IPS DF 6.9 (cell line): ENCODE measurements at regions not wholly inside any gene's neighbourhood (a gene's known extent, or its start where the extent isn't known, plus 50 kb on each side); places are given as distances from the start of the nearest gene placed in this dataset.
"Not testable (repeated sequence)": the region's sequence is repeated elsewhere in the genome, so short reads cannot be mapped to it uniquely, and the experiment has no call there.

Source experiments
- DNase-seq: peaks from one replicate; pipeline ENCODE4 v3.0.0-alpha.2; 2013; ENCODE audit warnings: low read depth, low spot score
- H3K27ac ChIP-seq: one replicate; pipeline ENCODE4 v1.5.1; 2013; ENCODE audit warnings: low read length, control low read depth
- H3K27me3 ChIP-seq: 2 replicates; pipeline ENCODE4 v1.6.1; 2013; ENCODE audit warnings: mild to moderate bottlenecking, low read length; ENCODE audit not compliant: control insufficient read depth, insufficient read depth
- H3K36me3 ChIP-seq: 2 replicates; pipeline ENCODE4 v1.6.1; 2013; ENCODE audit warnings: low read length; ENCODE audit not compliant: control insufficient read depth, insufficient read depth
- H3K4me1 ChIP-seq: 2 replicates; pipeline ENCODE4 v1.6.1; 2013; ENCODE audit warnings: low read length; ENCODE audit not compliant: control insufficient read depth, insufficient read depth
- H3K4me3 ChIP-seq: 2 replicates; pipeline ENCODE4 v1.5.1; 2013; ENCODE audit warnings: mild to moderate bottlenecking, low read length
- H3K9me3 ChIP-seq: 2 replicates; pipeline ENCODE4 v1.6.1; 2013; ENCODE audit warnings: low read length, inconsistent platforms; ENCODE audit not compliant: control insufficient read depth, insufficient read depth
- WGBS: extraction: QIAGEN DNeasy Blood & Tissue Kit; methylation state at CpG from one replicate; pipeline ENCODE4 v1.1.7; 2013; ENCODE audit warnings: mixed read lengths, missing lambda C conversion rate; ENCODE audit not compliant: insufficient read length, insufficient coverage; 5-methylcytosine and 5-hydroxymethylcytosine counted together

- Histone ChIP-seq H3K36me3 (no peaks in the 10 kb centered on the region), H3K9me3 (no peaks in the 10 kb centered on the region), H3K27ac (no peak overlapping the region), H3K4me3 (no peak overlapping the region), H3K27me3 (no peaks in the 10 kb centered on the region), H3K4me1 (no peaks in the 10 kb centered on the region)
- WGBS: no CpG with 5 or more reads among the region's 5 CpGs
- DNase-seq: no peak
These were observed 751.0 kb downstream of the CD109 start for GRCh38 chr6:74447013-74447412.

DNA sequence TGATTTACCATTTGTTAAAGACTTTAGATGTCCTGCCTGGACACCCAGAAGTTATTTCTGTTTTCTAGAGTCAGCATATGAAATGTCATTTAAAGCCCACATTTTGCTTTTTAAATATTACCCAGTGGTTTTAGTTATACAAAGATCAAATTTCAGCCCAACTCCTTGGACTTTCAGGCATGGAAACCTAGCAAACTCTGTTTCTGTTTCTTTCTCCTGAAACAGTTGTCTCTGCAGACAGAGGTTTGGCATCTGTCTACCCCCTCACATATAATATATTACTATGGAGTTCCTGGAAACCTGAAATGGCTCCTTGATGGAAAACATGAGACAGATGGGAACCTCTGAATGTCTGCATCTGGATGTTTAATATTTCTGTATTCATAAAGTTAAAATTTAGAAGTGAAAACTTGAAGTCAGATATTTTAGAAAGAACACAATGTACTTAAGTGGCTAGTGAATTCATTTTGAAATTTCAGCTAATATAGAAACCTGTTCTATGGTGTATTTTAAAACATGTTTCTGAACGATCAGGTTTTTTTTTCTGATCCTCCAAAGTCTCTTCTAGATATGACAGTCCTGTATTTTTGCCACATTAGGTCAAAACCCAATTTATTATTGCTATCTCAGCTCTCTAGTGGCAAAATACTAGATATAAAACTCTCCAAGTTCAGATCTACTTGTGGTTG, 743.3 kb downstream of the CD109 start:
- DNase-seq: no peak
- no CpG with 5 or more reads among the region's 1 CpG for WGBS

DNA sequence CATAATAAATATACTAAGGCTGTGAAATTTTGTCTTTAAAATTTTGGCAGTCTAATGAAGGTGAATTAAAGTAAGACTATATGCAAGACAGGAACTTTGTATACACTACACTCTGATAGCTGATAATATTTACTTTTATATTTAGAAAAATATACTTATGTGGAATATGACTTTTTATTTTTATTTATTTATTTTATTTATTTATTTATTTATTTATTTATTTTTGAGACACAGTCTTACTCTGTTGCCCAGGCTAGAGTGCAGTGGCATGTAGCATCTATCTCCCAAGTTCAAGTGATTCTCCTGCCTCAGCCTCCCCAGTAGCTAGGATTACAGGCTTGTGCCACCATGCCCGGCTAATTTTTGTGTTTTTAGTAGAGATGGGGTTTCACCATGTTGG, 742.4 kb downstream of the CD109 start:
- H3K27ac ChIP-seq, H3K27me3 ChIP-seq, H3K4me3 ChIP-seq, H3K9me3 ChIP-seq, DNase-seq, H3K4me1 ChIP-seq, H3K36me3 ChIP-seq: not testable (repeated sequence)
- no CpG with 5 or more reads among the region's 1 CpG for WGBS

More for the DNA sequence above, 743.3 kb downstream of the CD109 start:
- Histone ChIP-seq H3K4me1 (no peaks in the 10 kb centered on the region), H3K27me3 (no peaks in the 10 kb centered on the region), H3K9me3 (no peaks in the 10 kb centered on the region), H3K36me3 (no peaks in the 10 kb centered on the region), H3K27ac (no peak overlapping the region), H3K4me3 (no peak overlapping the region)

DNA sequence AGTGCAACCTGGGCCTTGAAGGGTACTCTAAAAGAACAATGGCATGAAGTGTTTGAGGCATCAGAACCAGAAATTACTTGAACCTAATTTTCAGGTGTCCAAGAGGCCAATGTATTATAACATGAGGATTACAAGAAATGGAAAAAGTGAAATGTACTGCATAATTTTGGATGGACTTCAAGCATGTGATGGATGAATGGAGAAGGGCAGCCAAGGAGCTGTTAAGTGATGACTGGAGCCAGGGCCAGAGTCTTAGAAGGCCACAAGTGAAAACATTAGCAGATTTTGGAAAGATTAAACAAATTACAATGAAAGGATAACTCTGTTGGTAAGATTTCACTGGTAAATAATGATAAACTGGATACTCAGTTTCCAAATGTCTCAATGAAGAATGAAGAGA, 738.2 kb downstream of the CD109 start:
- Histone ChIP-seq H3K27ac (no peak overlapping the region), H3K9me3 (no peaks in the 10 kb centered on the region), H3K36me3 (no peaks in the 10 kb centered on the region), H3K4me1 (no peaks in the 10 kb centered on the region), H3K27me3 (no peaks in the 10 kb centered on the region), H3K4me3 (no peak overlapping the region)
- DNase-seq: no peak

GRCh38 chr6:74431873-74432580, 736.0 kb downstream of the CD109 start:
- Histone ChIP-seq H3K27ac (no peak overlapping the region), H3K4me1 (no peaks in the 10 kb centered on the region), H3K36me3 (no peaks in the 10 kb centered on the region), H3K9me3 (no peaks in the 10 kb centered on the region), H3K4me3 (no peak overlapping the region), H3K27me3 (no peaks in the 10 kb centered on the region)
- DNase-seq: no peak
- no CpG with 5 or more reads among the region's 3 CpGs for WGBS

DNA sequence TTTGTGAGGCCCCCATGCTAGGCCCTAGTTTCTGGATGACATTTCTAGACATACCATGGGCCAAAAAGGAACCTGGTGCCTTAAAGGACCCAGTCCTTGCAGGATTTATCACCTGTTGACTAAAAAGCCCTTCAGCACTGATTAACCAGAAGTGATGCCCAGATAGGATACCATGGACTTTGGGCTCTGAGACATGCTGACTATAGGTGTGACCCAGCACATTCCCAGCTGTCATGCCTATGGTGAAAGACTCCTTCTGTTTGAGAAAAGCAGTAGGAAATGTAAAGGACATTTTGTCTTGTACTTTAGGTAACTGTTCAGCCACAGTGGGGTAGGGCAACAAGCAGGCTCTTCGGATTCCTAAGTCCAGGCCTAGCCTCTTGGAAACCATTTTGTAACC, 724.2 kb downstream of the CD109 start:
- DNase-seq: no peak
- Histone ChIP-seq H3K4me3 (no peak overlapping the region), H3K4me1 (no peaks in the 10 kb centered on the region), H3K27me3 (no peaks in the 10 kb centered on the region), H3K9me3 (no peaks in the 10 kb centered on the region), H3K27ac (no peak overlapping the region), H3K36me3 (no peaks in the 10 kb centered on the region)
- WGBS: no CpG with 5 or more reads among the region's 1 CpG

GRCh38 chr6:74415056-74415455, 719.1 kb downstream of the CD109 start:
- no peaks in the 10 kb centered on the region for H3K27me3 ChIP-seq
- no peaks in the 10 kb centered on the region for H3K4me1 ChIP-seq
- no peak for DNase-seq
- no peak overlapping the region for H3K4me3 ChIP-seq
- no peak overlapping the region for H3K27ac ChIP-seq
- H3K36me3 ChIP-seq: no peaks in the 10 kb centered on the region
- H3K9me3 ChIP-seq: no peaks in the 10 kb centered on the region

DNA sequence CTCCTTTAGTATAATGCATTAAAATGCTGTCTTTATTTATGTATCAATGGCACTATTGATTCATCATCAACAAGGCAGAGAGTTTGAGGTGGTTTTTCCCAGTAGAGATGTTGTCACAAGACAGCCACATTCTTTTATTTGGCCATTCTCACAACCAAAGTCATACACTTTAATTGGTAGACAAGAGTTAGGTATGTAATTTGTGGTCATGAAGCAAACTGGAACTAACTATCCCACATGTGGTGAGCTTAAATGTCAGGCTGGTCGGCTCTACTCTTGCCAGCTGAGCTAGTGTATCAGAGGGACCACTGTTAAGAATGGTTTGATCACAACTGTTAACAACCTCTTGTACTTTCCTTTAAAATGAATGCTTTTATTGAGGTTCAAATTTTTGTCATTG, 714.6 kb downstream of the CD109 start:
- DNase-seq: no peak
- no peaks in the 10 kb centered on the region; the same call in 1 of the 2 replicates for H3K4me1 ChIP-seq
- H3K27me3 ChIP-seq: no peaks in the 10 kb centered on the region
- no peak overlapping the region for H3K27ac ChIP-seq
- H3K9me3 ChIP-seq: no peaks in the 10 kb centered on the region
- WGBS: no CpG with 5 or more reads among the region's 1 CpG
- no peaks in the 10 kb centered on the region for H3K36me3 ChIP-seq
- H3K4me3 ChIP-seq: no peak overlapping the region

DNA sequence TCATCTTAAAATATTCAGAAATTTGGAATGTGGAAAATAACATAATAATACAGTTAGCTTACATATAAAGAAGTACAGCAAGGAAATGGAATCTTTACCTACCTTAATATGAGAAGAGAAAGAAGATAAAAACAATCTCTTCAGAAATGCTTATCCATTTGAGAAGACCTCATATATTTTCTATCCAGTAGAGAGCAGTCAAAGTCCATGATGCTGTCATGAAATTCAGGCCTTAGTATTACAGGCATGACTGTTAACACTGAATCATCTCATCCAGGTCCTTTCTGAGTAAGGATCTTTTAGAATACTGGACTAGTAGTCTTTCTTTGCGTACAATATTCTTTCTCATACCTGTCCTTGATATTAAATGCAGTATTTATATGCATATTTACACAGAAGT, 713.4 kb downstream of the CD109 start:
- H3K4me3 ChIP-seq: no peak overlapping the region
- no peaks in the 10 kb centered on the region for H3K36me3 ChIP-seq
- WGBS: no CpG with 5 or more reads among the region's 1 CpG
- H3K27me3 ChIP-seq: no peaks in the 10 kb centered on the region
- H3K27ac ChIP-seq: no peak overlapping the region
- no peaks in the 10 kb centered on the region for H3K9me3 ChIP-seq
- DNase-seq: no peak
- no peaks in the 10 kb centered on the region; the same call in 1 of the 2 replicates for H3K4me1 ChIP-seq

DNA sequence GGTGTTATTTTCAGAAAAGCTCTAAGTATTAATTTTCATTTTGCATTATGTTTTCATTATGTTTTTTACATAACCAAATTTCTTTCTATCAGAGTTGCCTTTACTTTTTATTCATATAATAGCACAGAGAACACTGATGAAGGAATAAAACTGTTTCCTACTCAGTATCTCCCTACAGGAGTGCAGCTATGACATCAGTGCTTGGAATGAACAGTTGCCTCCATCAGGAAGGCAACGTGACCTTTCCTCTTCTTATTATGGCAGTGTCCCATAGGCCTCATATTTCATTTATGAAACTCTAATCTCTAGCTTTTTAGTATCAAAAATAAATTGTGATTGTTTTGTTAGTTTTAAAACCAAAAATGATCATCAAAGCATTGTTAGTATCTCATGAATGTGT, 712.8 kb downstream of the CD109 start:
- no CpG with 5 or more reads among the region's 1 CpG for WGBS
- no peak for DNase-seq
- H3K4me3 ChIP-seq: no peak overlapping the region

DNA sequence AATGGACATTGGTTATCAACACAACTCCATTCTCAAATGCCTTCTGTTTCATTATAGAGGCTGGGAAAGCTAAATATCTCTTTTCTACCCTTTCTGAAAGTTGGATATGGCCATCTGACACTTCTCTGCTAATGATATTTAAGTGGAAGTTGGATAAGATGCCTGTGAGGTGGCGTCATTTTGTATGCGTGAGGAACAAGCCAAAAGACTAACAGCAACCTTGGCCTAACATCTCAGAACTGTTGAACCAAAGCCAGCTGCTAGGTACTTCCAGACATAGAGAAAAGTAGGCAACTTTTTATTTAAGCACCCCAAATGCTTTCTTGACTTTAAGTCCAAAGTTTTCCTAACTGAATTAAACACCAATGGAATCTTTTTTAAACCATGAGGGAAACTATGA, 708.4 kb downstream of the CD109 start:
- no peak overlapping the region for H3K27ac ChIP-seq
- H3K9me3 ChIP-seq: no peaks in the 10 kb centered on the region
- no peaks in the 10 kb centered on the region for H3K36me3 ChIP-seq
- no peaks in the 10 kb centered on the region; the same call in 1 of the 2 replicates for H3K4me1 ChIP-seq
- H3K4me3 ChIP-seq: no peak overlapping the region
- WGBS: no CpG with 5 or more reads among the region's 2 CpGs
- H3K27me3 ChIP-seq: no peaks in the 10 kb centered on the region
- DNase-seq: no peak

More for the DNA sequence above, 712.8 kb downstream of the CD109 start:
- Histone ChIP-seq H3K9me3 (no peaks in the 10 kb centered on the region), H3K4me1 (no peaks in the 10 kb centered on the region; the same call in 1 of the 2 replicates), H3K27me3 (no peaks in the 10 kb centered on the region), H3K36me3 (no peaks in the 10 kb centered on the region), H3K27ac (no peak overlapping the region)
